HEK293 (cell line): ENCODE measurements at regions not wholly inside any gene's neighbourhood (a gene's known extent, or its start where the extent isn't known, plus 50 kb on each side); places are given as distances from the start of the nearest gene placed in this dataset.

Source experiments
- PATZ1 ChIP-seq: fragments of 450-650 bp; formaldehyde crosslinking; IDR thresholded peaks from 2 replicates; pipeline ENCODE4 v1.5.1; 2016; ENCODE audit warnings: missing biosample characterization, missing genetic modification characterization
- ZBTB21 ChIP-seq: fragments of 450-650 bp; formaldehyde crosslinking; IDR thresholded peaks from 2 replicates; pipeline ENCODE4 v1.5.1; 2017; ENCODE audit warnings: missing biosample characterization, missing genetic modification characterization
- ZBTB7A ChIP-seq: fragments of 450-650 bp; formaldehyde crosslinking; IDR thresholded peaks from 2 replicates; pipeline ENCODE4 v1.5.1; 2016; ENCODE audit warnings: low read depth, missing biosample characterization, missing genetic modification characterization
- ZNF76 ChIP-seq: fragments of 450-650 bp; formaldehyde crosslinking; IDR thresholded peaks from 2 replicates; pipeline ENCODE4; 2016; ENCODE audit warnings: low read depth, missing biosample characterization, missing genetic modification characterization, borderline replicate concordance
- TF ChIP-seq, protein P1 (sequence below): fragments of 450-650 bp; formaldehyde crosslinking; IDR thresholded peaks from 2 replicates; pipeline ENCODE4 v1.5.1; 2016; ENCODE audit warnings: missing biosample characterization, missing genetic modification characterization
- TF ChIP-seq, protein P2 (sequence below): fragments of 450-650 bp; IDR thresholded peaks from 2 replicates; pipeline ENCODE4 v1.5.1; 2018; ENCODE audit warnings: missing biosample characterization, mild to moderate bottlenecking, missing genetic modification characterization
- TF ChIP-seq, protein P3 (sequence below): fragments of 450-650 bp; formaldehyde crosslinking; IDR thresholded peaks from 2 replicates; pipeline ENCODE4 v1.5.1; 2017; ENCODE audit warnings: missing biosample characterization, missing genetic modification characterization
- TF ChIP-seq, protein P4 (sequence below): fragments of 450-650 bp; formaldehyde crosslinking; IDR thresholded peaks from 2 replicates; pipeline ENCODE4 v1.5.1; 2017; ENCODE audit warnings: missing biosample characterization, missing genetic modification characterization

GRCh38 chr3:179503152-179503551 lies 51.9 kb upstream of the GNB4 start:
- TF ChIP-seq, protein P1, sequence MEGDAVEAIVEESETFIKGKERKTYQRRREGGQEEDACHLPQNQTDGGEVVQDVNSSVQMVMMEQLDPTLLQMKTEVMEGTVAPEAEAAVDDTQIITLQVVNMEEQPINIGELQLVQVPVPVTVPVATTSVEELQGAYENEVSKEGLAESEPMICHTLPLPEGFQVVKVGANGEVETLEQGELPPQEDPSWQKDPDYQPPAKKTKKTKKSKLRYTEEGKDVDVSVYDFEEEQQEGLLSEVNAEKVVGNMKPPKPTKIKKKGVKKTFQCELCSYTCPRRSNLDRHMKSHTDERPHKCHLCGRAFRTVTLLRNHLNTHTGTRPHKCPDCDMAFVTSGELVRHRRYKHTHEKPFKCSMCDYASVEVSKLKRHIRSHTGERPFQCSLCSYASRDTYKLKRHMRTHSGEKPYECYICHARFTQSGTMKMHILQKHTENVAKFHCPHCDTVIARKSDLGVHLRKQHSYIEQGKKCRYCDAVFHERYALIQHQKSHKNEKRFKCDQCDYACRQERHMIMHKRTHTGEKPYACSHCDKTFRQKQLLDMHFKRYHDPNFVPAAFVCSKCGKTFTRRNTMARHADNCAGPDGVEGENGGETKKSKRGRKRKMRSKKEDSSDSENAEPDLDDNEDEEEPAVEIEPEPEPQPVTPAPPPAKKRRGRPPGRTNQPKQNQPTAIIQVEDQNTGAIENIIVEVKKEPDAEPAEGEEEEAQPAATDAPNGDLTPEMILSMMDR (tag by site-specific recombination), result no peak
- TF ChIP-seq, protein P2, sequence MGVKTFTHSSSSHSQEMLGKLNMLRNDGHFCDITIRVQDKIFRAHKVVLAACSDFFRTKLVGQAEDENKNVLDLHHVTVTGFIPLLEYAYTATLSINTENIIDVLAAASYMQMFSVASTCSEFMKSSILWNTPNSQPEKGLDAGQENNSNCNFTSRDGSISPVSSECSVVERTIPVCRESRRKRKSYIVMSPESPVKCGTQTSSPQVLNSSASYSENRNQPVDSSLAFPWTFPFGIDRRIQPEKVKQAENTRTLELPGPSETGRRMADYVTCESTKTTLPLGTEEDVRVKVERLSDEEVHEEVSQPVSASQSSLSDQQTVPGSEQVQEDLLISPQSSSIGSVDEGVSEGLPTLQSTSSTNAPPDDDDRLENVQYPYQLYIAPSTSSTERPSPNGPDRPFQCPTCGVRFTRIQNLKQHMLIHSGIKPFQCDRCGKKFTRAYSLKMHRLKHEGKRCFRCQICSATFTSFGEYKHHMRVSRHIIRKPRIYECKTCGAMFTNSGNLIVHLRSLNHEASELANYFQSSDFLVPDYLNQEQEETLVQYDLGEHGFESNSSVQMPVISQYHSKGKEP (tag by site-specific recombination), result no peak
- TF ChIP-seq, protein P3, sequence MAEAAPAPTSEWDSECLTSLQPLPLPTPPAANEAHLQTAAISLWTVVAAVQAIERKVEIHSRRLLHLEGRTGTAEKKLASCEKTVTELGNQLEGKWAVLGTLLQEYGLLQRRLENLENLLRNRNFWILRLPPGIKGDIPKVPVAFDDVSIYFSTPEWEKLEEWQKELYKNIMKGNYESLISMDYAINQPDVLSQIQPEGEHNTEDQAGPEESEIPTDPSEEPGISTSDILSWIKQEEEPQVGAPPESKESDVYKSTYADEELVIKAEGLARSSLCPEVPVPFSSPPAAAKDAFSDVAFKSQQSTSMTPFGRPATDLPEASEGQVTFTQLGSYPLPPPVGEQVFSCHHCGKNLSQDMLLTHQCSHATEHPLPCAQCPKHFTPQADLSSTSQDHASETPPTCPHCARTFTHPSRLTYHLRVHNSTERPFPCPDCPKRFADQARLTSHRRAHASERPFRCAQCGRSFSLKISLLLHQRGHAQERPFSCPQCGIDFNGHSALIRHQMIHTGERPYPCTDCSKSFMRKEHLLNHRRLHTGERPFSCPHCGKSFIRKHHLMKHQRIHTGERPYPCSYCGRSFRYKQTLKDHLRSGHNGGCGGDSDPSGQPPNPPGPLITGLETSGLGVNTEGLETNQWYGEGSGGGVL (tag by site-specific recombination), result no peak
- TF ChIP-seq ZBTB7A (tag by site-specific recombination), result no peak
- no peak for TF ChIP-seq ZBTB21 (tag by site-specific recombination)
- no peak for TF ChIP-seq ZNF76 (tag by site-specific recombination)
- TF ChIP-seq PATZ1 (tag by site-specific recombination), result no peak
- TF ChIP-seq, protein P4, sequence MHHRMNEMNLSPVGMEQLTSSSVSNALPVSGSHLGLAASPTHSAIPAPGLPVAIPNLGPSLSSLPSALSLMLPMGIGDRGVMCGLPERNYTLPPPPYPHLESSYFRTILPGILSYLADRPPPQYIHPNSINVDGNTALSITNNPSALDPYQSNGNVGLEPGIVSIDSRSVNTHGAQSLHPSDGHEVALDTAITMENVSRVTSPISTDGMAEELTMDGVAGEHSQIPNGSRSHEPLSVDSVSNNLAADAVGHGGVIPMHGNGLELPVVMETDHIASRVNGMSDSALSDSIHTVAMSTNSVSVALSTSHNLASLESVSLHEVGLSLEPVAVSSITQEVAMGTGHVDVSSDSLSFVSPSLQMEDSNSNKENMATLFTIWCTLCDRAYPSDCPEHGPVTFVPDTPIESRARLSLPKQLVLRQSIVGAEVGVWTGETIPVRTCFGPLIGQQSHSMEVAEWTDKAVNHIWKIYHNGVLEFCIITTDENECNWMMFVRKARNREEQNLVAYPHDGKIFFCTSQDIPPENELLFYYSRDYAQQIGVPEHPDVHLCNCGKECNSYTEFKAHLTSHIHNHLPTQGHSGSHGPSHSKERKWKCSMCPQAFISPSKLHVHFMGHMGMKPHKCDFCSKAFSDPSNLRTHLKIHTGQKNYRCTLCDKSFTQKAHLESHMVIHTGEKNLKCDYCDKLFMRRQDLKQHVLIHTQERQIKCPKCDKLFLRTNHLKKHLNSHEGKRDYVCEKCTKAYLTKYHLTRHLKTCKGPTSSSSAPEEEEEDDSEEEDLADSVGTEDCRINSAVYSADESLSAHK, result no peak
